DMS53 (cell line): ENCODE measurements at regions not wholly inside any gene's neighbourhood (a gene's known extent, or its start where the extent isn't known, plus 50 kb on each side); places are given as distances from the start of the nearest gene placed in this dataset.
"Not testable (repeated sequence)": the region's sequence is repeated elsewhere in the genome, so short reads cannot be mapped to it uniquely, and the experiment has no call there.

Experiments
- DNase-seq: peaks from one replicate; lab custom pipeline; 2025; lab: John Stamatoyannopoulos, UW

DNA sequence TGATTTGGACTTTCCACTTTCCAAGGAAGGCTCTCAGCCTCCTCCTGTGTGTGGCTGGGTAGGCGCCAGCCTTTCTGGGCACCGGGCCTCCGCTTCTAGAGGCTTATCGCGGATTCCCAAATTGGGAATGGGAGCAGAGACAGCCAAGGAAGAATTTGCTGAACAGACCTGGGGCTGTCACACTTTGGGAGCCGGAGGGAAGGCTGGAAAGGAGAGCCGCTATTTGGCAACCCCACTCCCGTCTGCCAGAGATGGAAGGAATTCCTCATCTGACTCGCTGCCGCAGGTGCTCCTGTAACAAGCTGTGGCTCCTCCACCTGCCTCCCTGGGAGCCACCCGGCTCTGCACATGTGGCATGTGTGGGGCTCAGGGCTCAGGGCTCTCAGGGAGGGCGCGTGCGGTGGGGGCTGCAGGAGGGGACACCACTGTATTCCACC lies 50.8 kb upstream of the ECHDC3 start:
- DNase-seq = no peak

DNA sequence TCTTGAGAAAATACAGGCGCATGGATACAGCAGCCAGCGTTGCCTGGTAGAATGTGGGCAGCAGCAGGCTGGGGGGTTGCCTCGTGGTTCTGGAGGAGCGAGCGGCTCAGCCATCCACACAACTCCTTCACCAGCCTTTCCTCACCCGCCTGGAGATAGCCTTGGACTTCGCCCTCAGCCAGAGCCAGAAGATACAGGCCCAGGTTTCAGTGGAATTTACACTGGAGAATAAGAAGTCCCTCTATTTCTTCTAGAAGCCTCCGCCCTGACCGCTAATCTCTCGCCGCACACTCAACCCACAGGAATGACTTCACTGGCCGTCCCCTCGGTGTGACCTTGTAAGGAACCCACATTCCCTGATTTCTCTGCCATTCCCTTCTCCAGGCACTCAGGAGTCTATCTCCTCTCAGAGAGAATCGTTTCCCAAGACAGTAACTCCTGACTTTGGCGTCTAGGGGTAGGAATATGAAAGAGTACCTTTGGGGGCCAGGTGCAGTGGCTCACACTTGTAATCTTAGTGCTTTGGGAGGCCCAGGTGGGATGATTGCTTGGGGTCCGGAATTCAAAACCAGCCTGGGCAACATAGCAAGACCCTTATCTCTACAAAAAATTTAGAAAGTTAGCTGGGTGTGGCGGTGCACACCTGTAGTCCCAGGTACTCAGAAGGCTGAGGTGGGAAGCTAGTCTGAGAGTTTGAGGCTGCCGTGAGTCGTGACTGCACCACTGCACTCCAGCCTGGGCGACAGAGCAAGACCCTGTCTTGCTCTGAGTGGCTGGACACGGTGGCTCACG lies 52.0 kb upstream of the ECHDC3 start:
- no peak for DNase-seq

DNA sequence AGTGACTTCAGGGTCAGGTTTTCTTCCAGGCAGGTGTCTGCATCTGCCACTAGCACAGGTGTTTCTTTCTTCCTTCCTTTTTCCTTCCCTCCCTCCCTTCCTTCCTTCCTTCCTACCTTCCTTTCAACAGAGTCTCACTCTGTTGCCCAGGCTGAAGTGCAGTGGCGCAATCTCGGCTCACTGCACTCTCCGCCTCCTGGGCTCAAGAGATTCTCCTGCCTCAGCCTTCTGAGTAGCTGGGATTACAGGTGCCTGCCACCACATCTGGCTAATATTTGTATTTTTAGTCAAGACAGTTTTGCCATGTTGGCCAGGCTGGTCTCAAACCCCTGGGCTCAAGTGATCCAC lies 53.8 kb upstream of the ECHDC3 start:
- DNase-seq = not testable (repeated sequence)

DNA sequence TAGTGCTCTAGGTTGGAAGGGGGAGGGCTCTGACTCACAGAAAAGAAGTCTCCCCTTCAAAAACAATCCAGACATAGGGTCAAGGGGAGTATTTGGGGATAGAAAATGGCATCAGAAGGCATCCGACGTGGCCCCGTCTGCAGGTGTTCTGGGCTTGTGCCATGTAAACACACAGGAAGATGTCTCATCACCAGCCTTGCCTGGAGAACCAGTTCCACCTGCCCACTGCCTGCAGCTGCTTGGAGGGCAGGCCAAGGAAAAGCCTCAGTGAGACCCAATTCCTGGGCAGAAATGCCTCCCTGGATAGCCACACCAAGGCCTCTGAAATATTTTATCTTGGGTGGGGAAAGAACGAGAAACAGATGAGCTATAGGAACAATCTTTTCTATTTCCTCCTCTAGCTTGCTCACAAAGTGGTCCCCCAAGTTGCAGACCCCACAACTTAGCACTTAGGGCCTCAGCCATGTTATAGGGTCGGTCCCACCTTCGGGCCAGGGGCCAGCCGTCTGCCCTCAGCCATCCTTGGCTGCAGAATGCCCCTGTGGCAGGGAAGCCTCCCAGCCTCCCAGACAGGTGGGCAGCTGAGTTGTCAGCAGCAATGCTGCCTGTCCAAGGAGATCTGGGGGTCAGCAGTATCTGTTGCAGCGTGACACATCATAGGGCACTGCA lies 54.3 kb upstream of the ECHDC3 start:
- DNase-seq = peak; percentile 92

DNA sequence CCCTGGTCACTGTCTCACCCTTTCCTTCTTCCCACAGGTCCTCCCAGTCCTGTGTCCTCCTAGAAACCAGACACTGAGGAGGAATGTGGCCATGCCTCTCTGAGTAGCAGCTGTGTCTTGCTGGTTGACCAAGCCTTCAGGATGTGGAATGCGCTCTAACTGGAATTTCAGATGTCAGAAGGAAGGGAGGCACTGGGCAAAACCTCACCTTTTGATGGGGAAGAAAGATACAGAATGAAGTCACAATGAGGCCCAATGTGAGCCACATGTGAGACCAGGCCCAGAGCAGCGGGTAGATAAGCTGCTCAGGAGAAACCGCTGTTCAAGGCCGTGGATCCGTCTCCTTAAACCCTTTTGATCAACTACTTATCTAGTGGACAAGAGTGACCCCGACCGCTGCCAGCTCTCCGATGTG lies 54.8 kb upstream of the ECHDC3 start:
- peak; percentile 71 for DNase-seq

DNA sequence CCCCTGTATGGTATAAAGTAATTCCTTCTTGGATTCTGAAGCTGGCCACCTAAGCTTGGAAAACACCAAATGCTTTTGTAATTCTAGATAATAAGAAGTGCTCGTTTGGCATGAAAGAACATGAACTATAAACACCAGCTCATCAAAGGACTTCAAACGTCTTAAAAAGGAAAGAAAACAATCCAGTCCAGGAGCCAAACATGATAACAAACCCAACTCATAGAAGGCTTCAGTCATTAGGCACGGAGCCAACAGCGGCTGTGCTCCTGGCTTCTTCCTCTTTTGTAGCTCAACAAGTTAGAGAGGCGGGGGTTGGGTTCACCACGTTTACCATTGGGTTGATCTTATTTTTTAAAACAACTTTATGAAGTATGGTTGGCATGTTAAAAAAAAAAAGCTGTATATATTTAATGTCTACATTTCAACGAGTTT lies 56.4 kb upstream of the ECHDC3 start:
- peak; percentile 68 for DNase-seq

DNA sequence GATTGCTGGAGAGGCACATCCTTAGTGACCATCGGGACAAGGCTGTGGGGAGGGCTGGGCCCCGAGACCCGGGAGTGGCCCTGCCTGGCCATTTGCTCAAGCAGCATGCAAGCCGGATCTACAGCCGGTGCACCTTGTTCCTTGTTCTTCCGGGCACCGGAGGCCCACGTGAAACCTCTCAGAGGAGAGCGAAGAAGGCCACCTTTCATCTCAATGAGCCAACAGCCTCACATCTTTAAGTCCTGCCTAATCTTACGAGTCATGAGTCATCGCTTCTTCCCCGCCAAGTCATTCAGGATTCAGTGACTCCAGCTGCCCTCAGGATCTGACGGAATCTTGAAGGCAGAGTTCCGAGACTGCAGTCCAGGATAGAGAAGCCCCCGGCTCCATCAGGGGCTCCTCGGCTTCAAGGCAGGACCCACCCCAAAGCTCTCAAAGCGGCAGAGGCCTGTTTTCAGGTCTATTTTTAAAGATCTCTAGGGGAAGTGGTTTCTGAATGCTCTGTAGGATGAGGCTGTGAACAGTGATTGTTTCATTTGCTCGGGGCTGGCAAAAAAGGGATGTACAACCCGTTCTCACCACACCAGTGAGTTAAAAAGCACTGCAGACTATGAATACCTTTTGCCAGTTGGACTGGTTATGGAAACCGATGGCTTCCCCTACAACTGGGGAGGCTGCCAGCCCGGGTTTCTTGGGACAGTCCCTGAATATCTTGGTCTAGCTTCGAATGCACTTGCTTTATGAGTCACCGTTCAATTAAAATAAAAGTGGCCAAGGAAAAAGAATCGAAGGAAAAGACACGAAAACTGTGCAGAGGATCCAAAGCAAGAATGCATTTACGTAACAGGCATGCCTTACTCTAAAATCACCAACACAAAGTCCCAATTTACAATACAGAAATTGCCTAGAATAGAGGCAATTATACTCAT lies 57.2 kb upstream of the ECHDC3 start:
- peak; percentile 38 for DNase-seq

DNA sequence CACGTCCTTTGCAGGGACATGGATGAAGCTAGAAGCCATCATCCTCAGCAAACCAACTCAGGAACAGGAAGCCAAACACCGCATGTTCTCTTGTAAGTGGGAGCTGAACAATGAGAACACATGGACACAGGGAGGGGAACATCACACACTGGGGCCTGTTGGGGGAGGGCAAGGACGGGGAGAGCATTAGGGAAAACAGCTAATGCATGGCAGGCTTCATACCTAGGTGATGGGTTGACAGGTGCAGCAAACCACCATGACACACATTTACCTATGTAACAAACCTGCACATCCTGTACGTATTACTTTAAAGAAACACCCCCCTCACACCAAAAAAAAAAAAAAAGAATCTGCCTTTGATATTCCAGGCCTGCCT lies 57.9 kb upstream of the ECHDC3 start:
- DNase-seq = peak; percentile 53

DNA sequence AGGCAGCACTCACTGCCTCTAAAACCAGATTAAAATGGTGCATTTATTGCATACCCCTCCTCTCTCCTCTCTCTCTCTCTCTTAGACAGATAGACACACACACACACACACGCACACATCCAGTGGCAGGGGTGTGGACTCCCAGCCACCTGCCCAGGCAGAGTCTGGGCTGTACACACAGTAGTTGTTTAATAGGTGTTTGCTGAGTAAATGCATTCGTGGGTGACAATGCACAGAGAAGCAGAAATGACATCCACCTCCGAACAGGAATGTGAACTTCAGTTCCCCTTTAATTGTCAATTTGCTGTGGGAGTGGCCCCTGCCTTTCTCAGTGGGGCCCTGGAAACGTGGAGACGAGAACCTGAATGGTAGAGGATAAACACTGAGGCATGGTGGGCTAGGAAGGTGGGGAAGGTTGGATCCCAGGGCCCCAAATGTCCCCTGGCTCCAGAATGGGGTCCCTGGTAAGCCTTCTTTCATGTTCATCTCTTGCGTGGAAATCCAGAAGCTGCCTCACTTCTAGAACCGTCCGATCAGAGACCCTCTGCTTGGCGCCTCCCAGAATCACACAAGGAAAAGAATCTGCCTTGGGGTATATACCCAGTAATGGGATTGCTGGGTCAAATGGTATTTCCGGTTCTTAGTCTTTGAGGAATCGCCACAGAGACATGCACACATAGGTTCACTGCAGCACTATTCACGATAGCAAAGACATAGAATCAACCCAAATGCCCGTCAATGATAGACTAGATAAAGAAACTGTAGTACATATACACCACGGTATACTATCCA lies 58.5 kb upstream of the ECHDC3 start:
- DNase-seq = peak; percentile 78

DNA sequence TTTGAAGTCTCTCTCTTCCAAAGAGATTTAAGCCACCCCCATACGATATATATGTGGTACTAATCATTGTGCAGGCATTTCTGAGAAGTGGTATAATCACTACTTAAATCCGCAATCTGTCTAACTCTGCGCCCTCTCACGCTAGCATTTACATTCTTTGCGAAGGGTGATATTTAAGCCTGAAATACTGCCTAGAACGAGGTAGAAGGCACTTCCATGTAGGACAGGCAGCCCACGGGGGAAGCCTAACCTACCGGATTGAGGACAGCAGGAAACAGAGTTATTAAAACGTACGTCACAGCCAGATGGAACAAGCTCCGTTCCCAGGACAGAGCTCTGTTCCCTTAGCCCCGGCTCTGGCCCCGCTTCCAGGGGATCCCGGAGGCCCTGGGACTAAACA lies 59.3 kb upstream of the ECHDC3 start:
- DNase-seq = no peak

DNA sequence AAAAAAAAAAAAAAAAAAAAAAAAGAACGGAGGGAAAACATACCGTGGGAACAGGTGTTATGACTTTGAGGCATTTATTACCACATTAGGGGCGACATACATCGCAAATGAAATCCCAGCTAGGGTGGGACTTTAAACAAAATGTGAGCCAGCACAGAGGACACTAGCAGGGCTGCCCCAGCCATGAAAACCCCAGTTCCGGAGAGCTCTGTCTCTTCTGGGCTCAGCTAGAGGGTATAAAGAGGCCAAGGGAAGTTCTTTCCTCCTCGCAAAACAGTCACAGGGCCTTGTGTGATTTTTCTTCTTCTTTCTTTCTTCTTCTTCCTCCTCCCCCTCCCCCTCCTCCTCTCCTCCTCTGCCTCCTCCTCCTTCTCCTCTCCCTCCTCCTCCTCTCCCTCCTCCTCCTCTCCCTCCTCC lies 59.9 kb upstream of the ECHDC3 start:
- DNase-seq = no peak

DNA sequence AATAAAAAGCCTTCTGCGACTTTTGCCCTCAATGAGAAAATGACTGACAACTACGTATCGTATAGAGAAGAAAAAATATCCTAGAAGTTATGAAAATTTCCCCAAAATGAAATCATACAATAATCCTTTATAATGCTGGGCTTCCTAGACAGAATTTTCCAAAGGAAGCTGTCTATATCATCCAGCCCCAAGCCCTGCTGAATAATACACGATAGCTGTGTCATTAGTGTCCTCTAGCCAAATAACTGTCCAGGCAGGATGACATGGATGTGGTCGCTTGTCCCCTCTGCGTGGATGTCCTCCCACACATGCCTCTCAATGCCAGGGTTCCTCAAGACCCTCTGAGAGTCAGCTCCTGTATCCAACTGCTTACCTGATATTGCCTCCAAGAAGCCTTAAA lies 61.7 kb upstream of the ECHDC3 start:
- DNase-seq = no peak

DNA sequence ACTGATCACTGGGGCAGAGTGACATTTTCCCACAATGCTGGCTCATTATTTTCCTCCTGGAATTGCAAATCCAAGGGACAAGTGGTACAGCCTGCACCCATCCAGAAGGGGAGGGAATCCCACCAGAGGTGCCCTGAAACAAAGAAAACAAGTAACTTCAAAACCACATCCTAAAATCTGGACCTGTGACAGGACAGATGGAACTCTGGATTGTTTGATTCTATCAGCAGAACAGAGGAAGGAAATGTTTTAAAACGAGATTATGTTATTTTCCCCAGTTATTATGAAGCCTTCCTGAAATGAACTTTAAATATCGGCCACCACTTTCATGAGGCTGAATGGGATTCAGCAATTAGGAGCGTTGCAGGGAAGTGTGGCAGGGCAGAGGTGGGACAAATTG lies 62.2 kb upstream of the ECHDC3 start:
- no peak for DNase-seq

DNA sequence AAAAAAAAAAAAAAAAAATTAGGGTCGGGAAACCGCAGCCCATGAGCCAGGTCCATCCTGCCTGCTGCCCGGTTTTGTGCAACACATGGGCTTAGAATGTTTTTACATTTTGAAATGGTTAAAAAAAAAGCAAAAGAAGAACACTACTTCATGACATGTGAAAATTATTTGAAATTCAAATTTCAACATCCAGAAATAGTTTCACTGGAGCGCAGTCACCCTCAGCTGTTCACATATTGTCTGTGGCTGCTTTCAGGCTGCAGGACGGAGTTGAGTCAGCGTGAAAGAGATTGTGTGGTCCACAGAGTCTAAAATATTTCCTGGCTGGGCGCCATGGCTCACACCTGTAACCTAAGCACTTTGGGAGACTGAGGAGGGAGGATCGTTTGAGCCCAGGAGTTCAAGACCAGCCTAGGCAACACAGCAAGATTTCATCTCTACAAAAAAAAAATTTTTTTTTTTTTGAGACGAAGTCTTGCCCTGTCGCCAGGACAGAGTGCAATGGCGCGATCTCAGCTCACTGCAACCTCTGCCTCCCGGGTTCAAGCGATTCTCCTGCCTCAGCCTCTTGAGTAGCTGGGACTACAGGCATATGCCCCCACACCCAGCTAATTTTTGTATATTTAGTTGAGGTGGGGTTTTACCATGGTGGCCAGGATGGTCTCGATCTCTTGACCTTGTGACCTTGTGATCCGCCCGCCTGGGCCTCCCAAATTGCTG lies 63.9 kb upstream of the ECHDC3 start:
- no peak for DNase-seq

DNA sequence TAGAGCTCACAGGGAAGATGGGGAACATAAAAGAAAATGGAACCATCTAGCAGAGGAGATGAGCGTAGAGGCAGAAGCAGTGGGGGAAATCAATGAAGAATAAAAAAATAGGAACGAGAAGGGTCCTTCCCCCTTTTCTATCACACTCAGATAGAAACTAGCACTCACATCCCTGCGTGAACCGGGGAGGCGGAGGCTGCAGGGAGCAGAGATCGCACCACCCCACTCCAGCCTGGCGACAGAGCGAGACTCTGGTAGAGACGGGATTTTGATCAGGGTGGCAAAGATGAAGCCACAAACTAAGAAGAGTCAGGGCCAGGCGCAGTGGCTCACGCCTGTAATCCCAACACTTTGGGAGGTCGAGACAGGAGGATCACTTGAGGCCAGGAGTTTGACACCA lies 64.7 kb upstream of the ECHDC3 start:
- DNase-seq = no peak

DNA sequence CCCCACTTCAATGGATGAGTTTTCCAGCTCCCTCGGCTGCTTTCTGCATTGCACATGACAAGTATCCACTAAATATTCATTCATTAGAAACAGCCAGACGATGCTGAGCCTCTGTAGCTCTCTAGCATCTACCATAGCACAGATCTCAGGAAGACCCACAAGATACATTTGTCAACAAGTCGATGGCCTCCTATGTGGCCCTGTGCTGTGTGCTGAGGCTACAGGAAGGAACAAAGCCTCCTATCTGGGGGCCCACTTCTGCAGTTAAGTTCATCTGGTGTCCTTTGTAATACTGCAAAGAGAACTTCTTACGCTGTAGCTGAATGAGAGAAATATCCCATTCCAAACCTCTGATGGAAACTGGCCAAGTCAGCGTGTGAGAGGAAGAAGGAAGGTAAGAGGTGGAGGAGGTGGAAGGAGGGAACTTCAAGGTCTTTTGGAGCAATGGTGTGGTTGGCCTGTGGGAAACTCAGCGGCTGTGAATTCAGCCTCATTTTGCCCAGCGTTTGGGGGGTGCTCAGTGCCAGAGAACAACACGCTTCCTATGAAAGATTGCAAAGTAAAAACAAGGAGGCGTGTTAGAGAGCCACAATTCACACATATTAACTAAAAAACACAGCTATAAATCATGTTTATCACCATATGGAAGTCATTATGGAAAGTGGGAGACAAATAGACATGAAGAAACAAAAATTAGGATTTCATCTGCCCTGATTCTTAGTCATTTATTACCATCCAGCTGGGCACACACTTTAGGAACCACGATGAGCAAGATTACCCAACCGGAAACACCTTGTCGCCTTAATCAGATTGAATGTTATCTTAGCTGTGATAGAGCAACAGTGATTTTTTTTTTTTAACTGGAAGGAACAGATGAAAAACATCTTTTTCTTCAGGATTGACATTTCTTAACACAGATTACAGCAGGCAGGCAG lies 62.2 kb upstream of the USP6NL start:
- DNase-seq = no peak

DNA sequence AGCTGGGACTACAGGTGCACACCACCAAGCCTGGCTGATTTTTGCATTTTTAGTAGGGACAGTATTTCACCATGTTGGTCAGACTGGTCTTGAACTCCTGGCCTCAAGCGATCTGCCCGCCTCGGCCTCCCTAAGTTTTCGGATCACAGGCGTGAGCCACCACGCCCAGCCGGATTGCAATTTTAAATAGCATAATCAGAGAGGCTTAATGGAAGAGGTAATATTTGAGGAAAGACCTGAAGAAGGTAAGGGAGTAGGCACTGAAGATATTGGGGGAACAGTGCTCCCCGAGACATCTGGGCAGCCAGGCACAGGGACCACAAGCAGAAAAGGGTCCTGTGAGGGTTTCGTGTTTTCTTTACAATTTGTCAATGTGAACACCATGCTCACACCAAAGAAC lies 61.4 kb upstream of the USP6NL start:
- no peak for DNase-seq

DNA sequence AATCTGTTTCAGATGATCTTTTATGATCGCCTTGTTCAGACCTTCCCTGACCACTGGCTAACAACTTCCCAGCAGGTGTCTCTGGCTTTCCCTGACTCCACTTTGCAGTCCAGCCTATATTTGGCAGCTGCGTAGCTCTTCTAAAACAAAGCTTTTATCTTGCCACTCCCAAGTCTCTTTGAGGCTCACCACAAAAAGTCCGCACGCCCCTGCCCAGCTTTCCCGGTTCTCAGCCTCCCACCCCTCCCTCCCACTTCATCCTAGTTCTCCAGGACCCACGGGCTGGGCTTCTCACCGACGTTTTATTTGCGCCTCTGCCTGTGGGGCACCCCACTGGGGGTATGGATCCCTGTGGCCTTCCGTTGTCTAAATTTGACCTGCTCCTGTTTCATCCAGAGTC lies 58.9 kb upstream of the USP6NL start:
- no peak for DNase-seq

DNA sequence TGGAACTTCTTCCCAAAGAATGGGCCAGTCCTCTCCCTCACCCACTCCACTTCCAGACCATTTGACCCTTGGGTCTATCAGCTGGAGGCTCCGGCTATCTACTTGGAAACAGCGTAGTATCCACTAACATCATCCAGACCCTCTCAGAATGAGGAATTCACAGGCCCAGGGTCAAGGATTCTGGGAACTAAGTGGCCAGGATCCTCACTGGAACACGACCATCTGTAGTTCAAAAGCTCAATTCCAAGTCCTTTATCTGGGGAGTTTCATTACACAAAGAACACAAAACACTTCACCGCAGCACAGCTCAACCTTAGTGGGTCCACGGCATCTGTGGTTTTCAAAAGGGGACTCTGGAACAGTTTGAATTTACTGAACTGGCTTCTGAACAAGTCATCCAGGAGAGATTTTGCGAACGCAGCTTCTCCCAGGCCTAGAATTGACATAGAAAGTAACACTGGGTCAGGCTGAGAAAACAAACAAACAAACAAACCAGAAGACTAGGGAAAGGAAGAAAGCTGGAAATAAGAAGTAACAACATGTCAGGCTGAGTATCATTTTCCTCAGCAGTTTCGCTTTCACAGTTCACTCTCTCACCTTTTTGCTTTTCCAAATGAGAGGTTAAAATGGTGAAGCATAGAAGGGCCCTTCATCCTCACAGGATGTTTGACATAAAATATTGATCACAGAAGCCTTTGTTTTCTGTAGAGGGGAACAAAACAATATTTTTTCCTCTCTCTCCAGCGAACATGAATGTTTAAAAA lies 57.6 kb upstream of the USP6NL start:
- DNase-seq = no peak
